ENCODE measurements at regions not wholly inside any gene's neighbourhood (a gene's known extent, or its start where the extent isn't known, plus 50 kb on each side); places are given as distances from the start of the nearest gene placed in this dataset.

DNA sequence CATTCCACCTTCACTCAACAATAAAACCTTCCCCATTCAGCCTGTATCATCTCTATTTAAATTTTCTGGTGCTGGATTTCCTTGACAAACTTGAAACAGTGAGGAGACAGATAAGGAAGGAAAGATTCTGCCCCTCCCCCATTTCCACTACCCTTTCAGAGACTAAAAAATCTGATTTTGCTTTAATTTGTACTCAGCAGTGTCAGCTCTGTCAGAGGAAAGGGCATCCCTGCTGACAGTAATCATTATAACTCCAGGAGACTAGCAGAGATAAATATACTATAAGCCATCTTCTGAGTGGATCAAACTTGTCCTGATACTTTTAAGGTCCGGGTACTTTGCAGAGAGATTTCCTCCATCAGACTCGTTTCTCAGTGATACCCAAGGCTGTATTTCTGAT, 155.6 kb downstream of the SAMD5 start:
- no peak for TF ChIP-seq TCF7 (CRISPR knock-in tag; IDR thresholded peaks at IDR 0.05; ENCODE audit: low read depth)
- no peak for TF ChIP-seq TEAD1 (CRISPR knock-in tag; IDR thresholded peaks at IDR 0.05)
- no peak for TF ChIP-seq E2F5 (CRISPR knock-in tag; IDR thresholded peaks at IDR 0.05)
- CTCF ChIA-PET: interaction anchor here (0.6 to 0.7 kb wide), 3 partner anchors 10 to 358 kb away, joined by 3 read pairs; no protein-coding TSS in a partner anchor
- Mint-ChIP-seq H3K27me3 (ENCODE audit: low read depth) (no peaks in the 10 kb centered on the region), H3K27ac (no peak overlapping the region), H3K4me3 (no peak overlapping the region), H3K9me3 (peaks cover 3% of the 10 kb centered on the region), H3K4me1 (peaks cover 40% of the 10 kb centered on the region), H3K36me3 (peaks cover 3% of the 10 kb centered on the region)
- POLR2A ChIA-PET: no interaction called here
- no peak for ATAC-seq
- no peak for DNase-seq (ENCODE audit: low spot score)

- H3K36me3 Mint-ChIP-seq: peaks cover 22% of the 10 kb centered on the region
- no peak for DNase-seq (ENCODE audit: low spot score)
- POLR2A ChIA-PET: no interaction called here
- peak; percentile 60 for ATAC-seq
- H3K4me1 Mint-ChIP-seq: peaks cover 33% of the 10 kb centered on the region
- no peak overlapping the region for H3K4me3 Mint-ChIP-seq
- CTCF ChIA-PET: no interaction called here
- H3K9me3 Mint-ChIP-seq: peaks cover 21% of the 10 kb centered on the region
- H3K27ac Mint-ChIP-seq: peak overlapping the region; percentile 27; the same call in 1 of the 2 replicates
- H3K27me3 Mint-ChIP-seq (ENCODE audit: low read depth): no peaks in the 10 kb centered on the region; the same call in 1 of the 2 replicates
- no peak for TF ChIP-seq MXD4 (CRISPR knock-in tag; IDR thresholded peaks at IDR 0.05; ENCODE audit: borderline replicate concordance)
- no peak for TF ChIP-seq CBFB (CRISPR knock-in tag; IDR thresholded peaks at IDR 0.05; ENCODE audit: low read depth)
- TF ChIP-seq AFF4 (CRISPR knock-in tag; IDR thresholded peaks at IDR 0.05; ENCODE audit: borderline replicate concordance): no peak
- TF ChIP-seq, protein P1, sequence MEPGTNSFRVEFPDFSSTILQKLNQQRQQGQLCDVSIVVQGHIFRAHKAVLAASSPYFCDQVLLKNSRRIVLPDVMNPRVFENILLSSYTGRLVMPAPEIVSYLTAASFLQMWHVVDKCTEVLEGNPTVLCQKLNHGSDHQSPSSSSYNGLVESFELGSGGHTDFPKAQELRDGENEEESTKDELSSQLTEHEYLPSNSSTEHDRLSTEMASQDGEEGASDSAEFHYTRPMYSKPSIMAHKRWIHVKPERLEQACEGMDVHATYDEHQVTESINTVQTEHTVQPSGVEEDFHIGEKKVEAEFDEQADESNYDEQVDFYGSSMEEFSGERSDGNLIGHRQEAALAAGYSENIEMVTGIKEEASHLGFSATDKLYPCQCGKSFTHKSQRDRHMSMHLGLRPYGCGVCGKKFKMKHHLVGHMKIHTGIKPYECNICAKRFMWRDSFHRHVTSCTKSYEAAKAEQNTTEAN (CRISPR knock-in tag; IDR thresholded peaks at IDR 0.05): no peak
- TF ChIP-seq ZNF416 (CRISPR knock-in tag; IDR thresholded peaks at IDR 0.05): no peak
- TF ChIP-seq, protein P2, sequence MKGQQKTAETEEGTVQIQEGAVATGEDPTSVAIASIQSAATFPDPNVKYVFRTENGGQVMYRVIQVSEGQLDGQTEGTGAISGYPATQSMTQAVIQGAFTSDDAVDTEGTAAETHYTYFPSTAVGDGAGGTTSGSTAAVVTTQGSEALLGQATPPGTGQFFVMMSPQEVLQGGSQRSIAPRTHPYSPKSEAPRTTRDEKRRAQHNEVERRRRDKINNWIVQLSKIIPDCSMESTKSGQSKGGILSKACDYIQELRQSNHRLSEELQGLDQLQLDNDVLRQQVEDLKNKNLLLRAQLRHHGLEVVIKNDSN (CRISPR knock-in tag; IDR thresholded peaks at IDR 0.05): no peak
- no peak for TF ChIP-seq SOX15 (CRISPR knock-in tag; IDR thresholded peaks at IDR 0.05)
- no peak for TF ChIP-seq ZNF396 (CRISPR knock-in tag; IDR thresholded peaks at IDR 0.05; ENCODE audit: borderline replicate concordance)
- TF ChIP-seq E2F5 (CRISPR knock-in tag; IDR thresholded peaks at IDR 0.05): no peak
- TF ChIP-seq CDX4 (CRISPR knock-in tag; IDR thresholded peaks at IDR 0.05; ENCODE audit: borderline replicate concordance): no peak
- no peak for TF ChIP-seq PRRX2 (CRISPR knock-in tag; IDR thresholded peaks at IDR 0.05)
- no peak for TF ChIP-seq FOXP1 (CRISPR knock-in tag; IDR thresholded peaks at IDR 0.05; ENCODE audit: borderline replicate concordance)
- TF ChIP-seq, protein P3, sequence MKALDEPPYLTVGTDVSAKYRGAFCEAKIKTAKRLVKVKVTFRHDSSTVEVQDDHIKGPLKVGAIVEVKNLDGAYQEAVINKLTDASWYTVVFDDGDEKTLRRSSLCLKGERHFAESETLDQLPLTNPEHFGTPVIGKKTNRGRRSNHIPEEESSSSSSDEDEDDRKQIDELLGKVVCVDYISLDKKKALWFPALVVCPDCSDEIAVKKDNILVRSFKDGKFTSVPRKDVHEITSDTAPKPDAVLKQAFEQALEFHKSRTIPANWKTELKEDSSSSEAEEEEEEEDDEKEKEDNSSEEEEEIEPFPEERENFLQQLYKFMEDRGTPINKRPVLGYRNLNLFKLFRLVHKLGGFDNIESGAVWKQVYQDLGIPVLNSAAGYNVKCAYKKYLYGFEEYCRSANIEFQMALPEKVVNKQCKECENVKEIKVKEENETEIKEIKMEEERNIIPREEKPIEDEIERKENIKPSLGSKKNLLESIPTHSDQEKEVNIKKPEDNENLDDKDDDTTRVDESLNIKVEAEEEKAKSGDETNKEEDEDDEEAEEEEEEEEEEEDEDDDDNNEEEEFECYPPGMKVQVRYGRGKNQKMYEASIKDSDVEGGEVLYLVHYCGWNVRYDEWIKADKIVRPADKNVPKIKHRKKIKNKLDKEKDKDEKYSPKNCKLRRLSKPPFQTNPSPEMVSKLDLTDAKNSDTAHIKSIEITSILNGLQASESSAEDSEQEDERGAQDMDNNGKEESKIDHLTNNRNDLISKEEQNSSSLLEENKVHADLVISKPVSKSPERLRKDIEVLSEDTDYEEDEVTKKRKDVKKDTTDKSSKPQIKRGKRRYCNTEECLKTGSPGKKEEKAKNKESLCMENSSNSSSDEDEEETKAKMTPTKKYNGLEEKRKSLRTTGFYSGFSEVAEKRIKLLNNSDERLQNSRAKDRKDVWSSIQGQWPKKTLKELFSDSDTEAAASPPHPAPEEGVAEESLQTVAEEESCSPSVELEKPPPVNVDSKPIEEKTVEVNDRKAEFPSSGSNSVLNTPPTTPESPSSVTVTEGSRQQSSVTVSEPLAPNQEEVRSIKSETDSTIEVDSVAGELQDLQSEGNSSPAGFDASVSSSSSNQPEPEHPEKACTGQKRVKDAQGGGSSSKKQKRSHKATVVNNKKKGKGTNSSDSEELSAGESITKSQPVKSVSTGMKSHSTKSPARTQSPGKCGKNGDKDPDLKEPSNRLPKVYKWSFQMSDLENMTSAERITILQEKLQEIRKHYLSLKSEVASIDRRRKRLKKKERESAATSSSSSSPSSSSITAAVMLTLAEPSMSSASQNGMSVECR (CRISPR knock-in tag; IDR thresholded peaks at IDR 0.05; ENCODE audit: borderline replicate concordance): no peak
- TF ChIP-seq, protein P4, sequence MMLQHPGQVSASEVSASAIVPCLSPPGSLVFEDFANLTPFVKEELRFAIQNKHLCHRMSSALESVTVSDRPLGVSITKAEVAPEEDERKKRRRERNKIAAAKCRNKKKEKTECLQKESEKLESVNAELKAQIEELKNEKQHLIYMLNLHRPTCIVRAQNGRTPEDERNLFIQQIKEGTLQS (CRISPR knock-in tag; conservative IDR thresholded peaks at IDR 0.05): no peak
- TF ChIP-seq, protein P5, sequence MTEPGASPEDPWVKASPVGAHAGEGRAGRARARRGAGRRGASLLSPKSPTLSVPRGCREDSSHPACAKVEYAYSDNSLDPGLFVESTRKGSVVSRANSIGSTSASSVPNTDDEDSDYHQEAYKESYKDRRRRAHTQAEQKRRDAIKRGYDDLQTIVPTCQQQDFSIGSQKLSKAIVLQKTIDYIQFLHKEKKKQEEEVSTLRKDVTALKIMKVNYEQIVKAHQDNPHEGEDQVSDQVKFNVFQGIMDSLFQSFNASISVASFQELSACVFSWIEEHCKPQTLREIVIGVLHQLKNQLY (CRISPR knock-in tag; IDR thresholded peaks at IDR 0.05): no peak
Observed at GRCh38 chr6:147666255-147666654, 157.8 kb downstream of the SAMD5 start.
